VCaP (cell line): ENCODE measurements at regions not wholly inside any gene's neighbourhood (a gene's known extent, or its start where the extent isn't known, plus 50 kb on each side); places are given as distances from the start of the nearest gene placed in this dataset.

Experiments
- H3K27ac ChIP-seq: fragments of 450-650 bp; 2 replicates; pipeline ENCODE4 v1.5.1; 2017
- TF ChIP-seq, protein P1 (sequence below): fragments of 450-650 bp; conservative IDR thresholded peaks from 2 replicates; pipeline ENCODE4 v1.5.1; 2017; ENCODE audit warnings: mild to moderate bottlenecking, moderate library complexity

DNA sequence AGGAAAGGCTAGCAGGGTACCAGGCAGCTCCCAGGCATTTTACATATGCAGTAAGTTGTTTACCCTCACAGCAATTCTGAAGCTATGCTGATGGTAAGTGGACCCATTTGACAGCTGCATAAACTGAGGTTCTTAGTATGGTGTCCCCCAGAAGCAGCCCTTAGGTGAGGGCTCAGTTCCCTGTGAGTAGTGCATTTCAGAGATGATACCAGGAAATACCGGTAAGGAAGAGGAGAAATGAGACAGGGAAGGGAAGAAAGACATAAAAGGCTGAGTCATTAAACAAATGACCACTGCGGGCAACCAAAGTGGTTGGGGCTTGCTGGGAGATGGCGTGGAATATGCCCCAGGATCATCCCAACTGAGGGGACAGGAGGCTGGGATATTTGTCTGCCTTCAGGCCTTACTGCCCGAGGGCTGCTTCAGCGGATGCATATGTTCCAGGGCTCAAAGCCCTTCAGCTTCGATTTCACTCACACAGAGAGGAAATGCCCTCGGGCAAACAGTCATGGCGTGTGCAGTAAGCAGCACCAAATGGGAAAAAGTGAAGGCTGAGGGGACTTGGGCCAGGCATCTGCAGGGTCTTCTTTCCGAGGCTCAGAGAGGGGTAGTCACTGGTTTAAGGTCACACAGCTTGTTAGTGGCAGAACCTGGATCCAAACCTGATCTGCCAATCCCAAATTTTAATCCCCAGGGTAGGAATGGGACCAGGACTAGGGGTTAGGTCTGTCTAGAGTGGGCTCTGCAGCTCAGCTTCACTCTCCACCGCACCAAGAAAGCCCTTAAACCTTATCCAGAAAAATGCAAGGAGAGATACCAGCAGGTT lies 133.7 kb upstream of the RUNX3 start:
- TF ChIP-seq, protein P1, sequence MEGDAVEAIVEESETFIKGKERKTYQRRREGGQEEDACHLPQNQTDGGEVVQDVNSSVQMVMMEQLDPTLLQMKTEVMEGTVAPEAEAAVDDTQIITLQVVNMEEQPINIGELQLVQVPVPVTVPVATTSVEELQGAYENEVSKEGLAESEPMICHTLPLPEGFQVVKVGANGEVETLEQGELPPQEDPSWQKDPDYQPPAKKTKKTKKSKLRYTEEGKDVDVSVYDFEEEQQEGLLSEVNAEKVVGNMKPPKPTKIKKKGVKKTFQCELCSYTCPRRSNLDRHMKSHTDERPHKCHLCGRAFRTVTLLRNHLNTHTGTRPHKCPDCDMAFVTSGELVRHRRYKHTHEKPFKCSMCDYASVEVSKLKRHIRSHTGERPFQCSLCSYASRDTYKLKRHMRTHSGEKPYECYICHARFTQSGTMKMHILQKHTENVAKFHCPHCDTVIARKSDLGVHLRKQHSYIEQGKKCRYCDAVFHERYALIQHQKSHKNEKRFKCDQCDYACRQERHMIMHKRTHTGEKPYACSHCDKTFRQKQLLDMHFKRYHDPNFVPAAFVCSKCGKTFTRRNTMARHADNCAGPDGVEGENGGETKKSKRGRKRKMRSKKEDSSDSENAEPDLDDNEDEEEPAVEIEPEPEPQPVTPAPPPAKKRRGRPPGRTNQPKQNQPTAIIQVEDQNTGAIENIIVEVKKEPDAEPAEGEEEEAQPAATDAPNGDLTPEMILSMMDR, result no peak
- H3K27ac ChIP-seq, result no peak overlapping the region

GRCh38 chr1:25062621-25063255 lies 132.7 kb upstream of the RUNX3 start:
- TF ChIP-seq, protein P1, result no peak
- no peak overlapping the region for H3K27ac ChIP-seq

DNA sequence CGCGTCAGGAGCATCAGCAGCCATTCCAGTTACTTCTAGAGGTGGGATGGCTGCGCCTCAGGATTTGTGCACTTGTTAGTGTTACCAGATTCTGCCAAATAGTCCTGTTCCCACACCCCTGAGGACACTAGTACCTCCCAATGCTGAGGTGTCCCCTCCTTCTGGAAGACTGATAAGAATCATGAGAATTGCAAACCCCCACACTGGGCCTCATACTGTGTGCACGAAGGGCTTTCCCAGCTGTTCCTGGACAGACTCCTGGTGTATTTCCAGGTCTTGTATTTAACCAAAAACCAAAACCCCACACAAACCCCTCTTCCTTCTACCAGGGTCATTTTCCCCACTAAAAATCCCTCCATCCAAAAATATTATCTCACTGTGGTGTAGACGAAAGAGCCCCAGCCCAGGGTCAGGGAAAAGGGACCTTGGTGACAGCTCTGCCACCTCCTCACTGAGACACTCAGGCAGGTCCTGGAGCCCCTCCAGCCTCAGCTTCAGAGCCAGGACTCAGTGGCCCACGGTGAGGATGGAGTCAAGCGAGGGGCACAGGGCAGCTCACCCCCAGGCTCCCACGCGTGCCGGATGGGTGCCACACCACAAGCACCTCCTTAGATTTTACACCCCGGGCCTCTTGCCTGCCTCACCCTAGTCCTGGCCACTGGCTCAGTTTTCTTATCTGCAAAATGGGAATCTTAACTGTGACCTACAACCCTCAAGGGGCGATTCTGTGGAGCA lies 131.4 kb upstream of the RUNX3 start:
- TF ChIP-seq, protein P1, result no peak
- H3K27ac ChIP-seq, result no peak overlapping the region

- H3K27ac ChIP-seq, result no peak overlapping the region
- TF ChIP-seq, protein P1, result no peak
Observed at GRCh38 chr1:25057188-25057587, 127.1 kb upstream of the RUNX3 start.

GRCh38 chr1:25056536-25056935 lies 126.5 kb upstream of the RUNX3 start:
- H3K27ac ChIP-seq, result no peak overlapping the region
- TF ChIP-seq, protein P1, result no peak

- TF ChIP-seq, protein P1, result no peak
- no peak overlapping the region for H3K27ac ChIP-seq
Observed at GRCh38 chr1:25055961-25056360, 125.9 kb upstream of the RUNX3 start.

- TF ChIP-seq, protein P1, result no peak
- H3K27ac ChIP-seq, result no peak overlapping the region
Observed at GRCh38 chr1:25055324-25055780, 125.3 kb upstream of the RUNX3 start.
